ENCODE measurements at regions not wholly inside any gene's neighbourhood (a gene's known extent, or its start where the extent isn't known, plus 50 kb on each side); places are given as distances from the start of the nearest gene placed in this dataset.
"Not testable (repeated sequence)": the region's sequence is repeated elsewhere in the genome, so short reads cannot be mapped to it uniquely, and the experiment has no call there.

- no peak for TF ChIP-seq CTCF (IDR thresholded peaks at IDR 0.05; ENCODE audit: insufficient read depth, low read depth, low read length)
These were observed 323.2 kb downstream of the NEBL start for GRCh38 chr10:20573924-20574323.

GRCh38 chr10:20555990-20556389 is 341.1 kb downstream of the NEBL start:
- H3K27me3 ChIP-seq (ENCODE audit: control insufficient read depth, insufficient read depth, low read length); POLR2A ChIA-PET; H3K4me3 ChIP-seq (ENCODE audit: low read depth, low read length); H3K36me3 ChIP-seq (ENCODE audit: control insufficient read depth, insufficient read depth, low read length); DNase-seq (ENCODE audit: low read depth); CTCF ChIA-PET: not testable (repeated sequence)

More at GRCh38 chr10:20573924-20574323, 323.2 kb downstream of the NEBL start:
- DNase-seq (ENCODE audit: low read depth), result no peak
- Histone ChIP-seq H3K27me3 (ENCODE audit: control insufficient read depth, insufficient read depth, low read length) (no peaks in the 10 kb centered on the region), H3K4me3 (ENCODE audit: low read depth, low read length) (no peak overlapping the region), H3K36me3 (ENCODE audit: control insufficient read depth, insufficient read depth, low read length) (no peaks in the 10 kb centered on the region)
- ChIA-PET CTCF (no interaction called here), POLR2A (no interaction called here)

GRCh38 chr10:20552382-20552781 is 344.7 kb downstream of the NEBL start:
- CTCF ChIA-PET, result no interaction called here
- TF ChIP-seq CTCF (IDR thresholded peaks at IDR 0.05; ENCODE audit: insufficient read depth, low read depth, low read length), result no peak
- Histone ChIP-seq H3K27me3 (ENCODE audit: control insufficient read depth, insufficient read depth, low read length) (no peaks in the 10 kb centered on the region), H3K4me3 (ENCODE audit: low read depth, low read length) (no peak overlapping the region), H3K36me3 (ENCODE audit: control insufficient read depth, insufficient read depth, low read length) (no peaks in the 10 kb centered on the region)
- POLR2A ChIA-PET, result no interaction called here
- no peak for DNase-seq (ENCODE audit: low read depth)

GRCh38 chr10:20551761-20552160 is 345.4 kb downstream of the NEBL start:
- TF ChIP-seq CTCF (IDR thresholded peaks at IDR 0.05; ENCODE audit: insufficient read depth, low read depth, low read length), result no peak
- ChIA-PET POLR2A (no interaction called here), CTCF (no interaction called here)
- Histone ChIP-seq H3K36me3 (ENCODE audit: control insufficient read depth, insufficient read depth, low read length) (no peaks in the 10 kb centered on the region), H3K4me3 (ENCODE audit: low read depth, low read length) (no peak overlapping the region), H3K27me3 (ENCODE audit: control insufficient read depth, insufficient read depth, low read length) (no peaks in the 10 kb centered on the region)
- DNase-seq (ENCODE audit: low read depth), result no peak

GRCh38 chr10:20535897-20536881 is 360.9 kb downstream of the NEBL start:
- CTCF ChIA-PET, result no interaction called here
- Histone ChIP-seq H3K27me3 (ENCODE audit: control insufficient read depth, insufficient read depth, low read length) (no peaks in the 10 kb centered on the region), H3K4me3 (ENCODE audit: low read depth, low read length) (no peak overlapping the region), H3K36me3 (ENCODE audit: control insufficient read depth, insufficient read depth, low read length) (no peaks in the 10 kb centered on the region)
- POLR2A ChIA-PET, result no interaction called here
- TF ChIP-seq CTCF (IDR thresholded peaks at IDR 0.05; ENCODE audit: insufficient read depth, low read depth, low read length), result no peak
- DNase-seq (ENCODE audit: low read depth), result no peak

- H3K27me3 ChIP-seq (ENCODE audit: control insufficient read depth, insufficient read depth, low read length); POLR2A ChIA-PET; CTCF ChIA-PET; DNase-seq (ENCODE audit: low read depth); H3K36me3 ChIP-seq (ENCODE audit: control insufficient read depth, insufficient read depth, low read length); H3K4me3 ChIP-seq (ENCODE audit: low read depth, low read length): not testable (repeated sequence)
These were observed 365.7 kb downstream of the NEBL start for GRCh38 chr10:20531241-20531883.
